Dedifferentiated amniotic fluid mesenchymal stem cell (primary cell): ENCODE measurements at regions not wholly inside any gene's neighbourhood (a gene's known extent, or its start where the extent isn't known, plus 50 kb on each side); places are given as distances from the start of the nearest gene placed in this dataset.

Source experiments
- DNase-seq: peaks from one replicate; pipeline ENCODE4 v3.0.0-alpha.2; 2016; ENCODE audit errors: extremely low spot score

DNA sequence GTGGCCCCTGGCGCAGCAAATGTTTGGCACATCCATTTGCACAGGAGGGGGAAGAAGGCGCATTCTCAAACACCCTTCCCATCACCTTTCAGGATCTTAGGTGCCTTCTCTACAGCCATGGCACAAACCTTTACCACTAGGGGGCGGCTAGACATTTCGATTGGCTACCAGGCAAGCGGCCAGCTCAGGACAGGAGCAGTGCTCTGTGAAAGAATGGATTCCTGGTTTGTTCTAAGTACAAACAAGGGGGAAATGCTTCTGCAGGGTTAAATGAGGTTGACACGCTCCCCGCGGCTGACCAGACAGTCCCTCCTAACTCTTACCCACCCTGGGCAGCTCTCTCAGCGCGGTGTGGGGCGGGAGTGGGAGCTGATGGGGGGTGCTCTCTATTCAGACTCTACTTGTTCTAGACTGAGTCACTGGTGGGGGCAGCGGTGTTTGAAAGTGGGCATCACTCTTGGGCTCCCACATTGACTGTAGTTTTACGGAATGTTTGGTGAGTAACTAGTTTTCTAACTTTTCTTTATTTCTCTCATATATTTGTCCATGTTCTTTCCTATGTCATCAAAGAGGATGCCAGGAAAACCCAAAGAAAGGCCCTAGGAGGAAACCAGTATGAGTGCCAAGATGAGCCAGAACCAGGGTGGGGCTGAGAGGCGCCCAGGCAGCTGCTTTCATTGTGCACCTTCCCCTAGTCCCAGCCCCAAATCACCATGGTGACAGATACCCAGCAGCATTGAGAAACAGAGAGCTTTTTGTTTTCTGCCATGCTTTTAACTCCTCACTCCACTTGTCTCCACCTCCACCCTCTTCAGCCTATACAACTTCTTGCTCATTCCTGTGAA is 61.4 kb upstream of the GPR158 start:
- DNase-seq: peak; percentile 26

- DNase-seq: no peak
Measured at GRCh38 chr10:25114036-25114411, 60.8 kb upstream of the GPR158 start.

DNA sequence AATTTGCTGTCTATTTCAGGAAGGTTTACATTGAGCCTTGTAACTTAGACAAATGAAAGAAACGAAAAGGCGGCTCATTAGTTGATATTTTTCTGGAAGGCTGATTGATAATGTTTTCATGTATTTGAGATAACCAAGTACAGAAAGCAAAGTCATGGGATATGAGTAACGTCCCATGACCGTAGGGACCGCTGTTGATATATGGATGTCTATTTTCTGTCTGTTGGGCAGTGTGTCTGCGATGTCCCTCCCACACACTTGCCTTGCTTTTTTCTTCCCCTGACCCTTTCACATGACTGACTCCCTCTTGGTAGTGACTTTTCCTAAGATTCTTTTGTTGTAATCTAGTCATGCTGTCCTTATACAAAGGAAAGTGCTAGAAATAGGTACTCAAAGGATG is 57.0 kb upstream of the GPR158 start:
- no peak for DNase-seq

DNA sequence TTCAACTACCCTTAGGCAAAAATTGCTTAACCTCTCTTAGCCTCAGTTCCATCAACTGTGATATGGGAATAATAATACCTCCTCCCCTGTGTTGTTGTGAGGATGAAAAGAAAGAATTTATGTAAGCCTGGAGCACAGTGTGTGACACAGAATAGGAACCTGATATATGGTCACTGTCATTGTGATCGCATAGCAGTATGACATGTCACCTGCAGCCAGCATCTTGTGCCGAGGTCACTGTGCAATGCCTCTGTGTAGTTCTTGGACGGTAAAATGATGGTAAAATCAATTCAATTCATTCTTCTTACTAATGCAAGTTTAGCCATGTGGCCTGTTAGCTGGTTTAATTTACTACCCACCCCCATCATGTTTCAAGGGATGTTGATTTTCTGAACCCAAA is 54.6 kb upstream of the GPR158 start:
- DNase-seq: no peak
